ENCODE measurements at regions not wholly inside any gene's neighbourhood (a gene's known extent, or its start where the extent isn't known, plus 50 kb on each side); places are given as distances from the start of the nearest gene placed in this dataset.

DNA sequence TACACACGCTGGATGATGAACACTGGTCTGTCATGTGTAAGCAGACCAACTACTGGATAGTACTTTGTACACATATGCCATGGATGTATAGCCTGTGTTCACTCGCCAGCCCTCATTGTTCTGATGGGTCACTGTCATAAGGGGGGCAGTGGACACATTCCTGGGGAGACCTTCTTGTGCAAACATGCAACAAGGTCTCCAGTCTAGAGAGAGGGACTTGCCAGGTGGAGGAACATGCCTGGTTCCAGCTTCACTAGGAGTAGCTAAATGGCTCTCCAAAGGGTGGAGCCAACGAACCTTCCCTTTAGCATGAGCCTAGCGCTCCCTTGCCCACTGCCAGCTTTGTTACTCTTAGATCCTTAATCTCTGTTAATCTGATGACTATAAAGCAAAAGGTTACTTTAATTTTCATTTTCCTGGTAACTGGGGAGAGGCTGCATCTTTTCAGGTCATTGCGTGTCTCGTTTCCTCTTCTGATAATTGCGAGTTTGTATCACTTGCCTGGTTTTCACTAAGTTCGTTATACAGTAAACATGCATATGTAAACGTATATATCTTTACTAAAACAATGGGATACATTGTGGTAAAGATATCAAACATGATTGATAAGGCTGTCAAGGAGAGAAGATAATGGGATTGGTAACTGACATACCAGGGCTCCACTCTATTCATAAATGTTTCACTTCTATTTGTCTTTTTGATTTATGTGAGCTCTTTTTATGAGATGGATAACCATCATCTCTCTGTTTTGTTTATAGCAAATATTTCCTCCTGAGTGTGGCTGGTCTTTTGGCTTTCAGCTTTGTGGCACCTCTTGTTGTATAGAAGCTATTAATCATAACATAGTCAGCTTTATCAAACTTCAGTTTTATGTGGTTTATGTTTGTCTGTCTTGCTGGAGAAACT lies 235.2 kb upstream of the SGCG start:
- TF ChIP-seq CTCF (IDR thresholded peaks at IDR 0.05 in 4 of 5, conservative IDR thresholded peaks at IDR 0.05 in 1 of 5) (no peak), POLR2A (IDR thresholded peaks at IDR 0.05) (no peak)

Data from gastrocnemius medialis (tissue), 4 donors.